Common myeloid progenitor, CD34-positive (primary cell): ENCODE measurements at regions not wholly inside any gene's neighbourhood (a gene's known extent, or its start where the extent isn't known, plus 50 kb on each side); places are given as distances from the start of the nearest gene placed in this dataset.

Experiments
- CTCF ChIA-PET: fragments of 350-600 bp; sonication (Branson Sonifier 250); formaldehyde crosslinking; loops from one replicate; lab custom pipeline; 2021; ENCODE audit warnings: antibody characterized with exemption; lab: Charles Lee
- POLR2A ChIA-PET: fragments of 350-600 bp; sonication (Branson Sonifier 250); formaldehyde crosslinking; loops from one replicate; lab custom pipeline; 2021; ENCODE audit warnings: antibody characterized with exemption; lab: Charles Lee
- DNase-seq, 3 donors: peaks; one replicate each; pipeline versions ENCODE4 v3.0.0 to v3.0.0-alpha.2; 2013
- H3K27ac ChIP-seq, 2 experiments: 1 replicate in 1 of 2; 2 replicates in 1 of 2; pipeline ENCODE4 v1.7.0; 2013; ENCODE audit warnings: inconsistent platforms in 2 of 2, low read length in 2 of 2, mild to moderate bottlenecking in 2 of 2, low read depth in 1 of 2, moderate library complexity in 1 of 2; ENCODE audit not compliant: severe bottlenecking in 2 of 2, insufficient read depth in 1 of 2, poor library complexity in 1 of 2
- H3K27me3 ChIP-seq, 5 experiments: replicated peaks in 2 of 5; 1 replicate in 3 of 5; 2 replicates in 2 of 5; pipeline versions ENCODE4 v1.6.1 to v1.7.0; 2013; ENCODE audit warnings: low read length in 4 of 5, mild to moderate bottlenecking in 2 of 5, moderate library complexity in 2 of 5, inconsistent platforms in 1 of 5; ENCODE audit not compliant: insufficient read depth in 5 of 5, control insufficient read depth in 4 of 5
- H3K36me3 ChIP-seq, 4 experiments: 1 replicate in 2 of 4; 2 replicates in 2 of 4; pipeline versions ENCODE4 v1.6.1 to v1.7.0; 2013; ENCODE audit warnings: low read length in 3 of 4, control low read depth in 1 of 4, mild to moderate bottlenecking in 1 of 4; ENCODE audit not compliant: control insufficient read depth in 4 of 4, insufficient read depth in 4 of 4
- H3K4me1 ChIP-seq, 4 experiments: 1 replicate in 3 of 4; 2 replicates in 1 of 4; pipeline versions ENCODE4 v1.6.1 to v1.7.1; 2013; ENCODE audit warnings: low read length in 3 of 4, mild to moderate bottlenecking in 3 of 4, control low read depth in 1 of 4, inconsistent platforms in 1 of 4, moderate library complexity in 1 of 4; ENCODE audit not compliant: control insufficient read depth in 4 of 4, insufficient read depth in 4 of 4; ENCODE audit errors: control extremely low read depth in 1 of 4
- H3K4me3 ChIP-seq, 7 experiments: 1 replicate in 4 of 7; 2 replicates in 3 of 7; pipeline versions ENCODE4 v1.5.1 to v1.7.0; 2013; ENCODE audit warnings: mild to moderate bottlenecking in 7 of 7, low read length in 6 of 7, moderate library complexity in 6 of 7, inconsistent platforms in 2 of 7, low read depth in 2 of 7, control low read depth in 1 of 7; ENCODE audit not compliant: insufficient read depth in 4 of 7, control insufficient read depth in 1 of 7; ENCODE audit errors: extremely low read depth in 1 of 7
- H3K9me3 ChIP-seq, 5 experiments: 1 replicate in 4 of 5; 2 replicates in 1 of 5; pipeline versions ENCODE4 v1.6.1 to v1.7.1; 2013; ENCODE audit warnings: low read length in 4 of 5, mild to moderate bottlenecking in 2 of 5, inconsistent platforms in 1 of 5, low read depth in 1 of 5, moderate library complexity in 1 of 5; ENCODE audit not compliant: control insufficient read depth in 4 of 5, insufficient read depth in 2 of 5; ENCODE audit errors: control extremely low read depth in 1 of 5
- WGBS: methylation state at CpG from one replicate; pipeline ENCODE4 v1.1.5; 2013; ENCODE audit not compliant: insufficient coverage; 5-methylcytosine and 5-hydroxymethylcytosine counted together

GRCh38 chr5:178786417-178786816 lies 56.0 kb upstream of the ZNF354A start:
- Histone ChIP-seq H3K4me1 (no peaks in the 10 kb centered on the region), H3K27ac (no peak overlapping the region), H3K27me3 (peaks cover 0 to 6% (median 0%) of the 10 kb centered on the region in 5 experiments), H3K9me3 (peaks cover 0 to 2% (median 0%) of the 10 kb centered on the region in 5 experiments), H3K4me3 (no peak overlapping the region), H3K36me3 (no peaks in the 10 kb centered on the region)
- no peak for DNase-seq
- CTCF ChIA-PET: no interaction called here
- 99% methylated on average over 12 of the region's 13 CpGs for WGBS
- POLR2A ChIA-PET: no interaction called here

GRCh38 chr5:178785999-178786398 lies 55.5 kb upstream of the ZNF354A start:
- Histone ChIP-seq H3K9me3 (peaks cover 0 to 2% (median 0%) of the 10 kb centered on the region in 5 experiments), H3K4me1 (no peaks in the 10 kb centered on the region), H3K27me3 (peaks cover 0 to 6% (median 0%) of the 10 kb centered on the region in 5 experiments), H3K36me3 (no peaks in the 10 kb centered on the region), H3K27ac (no peak overlapping the region), H3K4me3 (no peak overlapping the region)
- no peak for DNase-seq
- ChIA-PET POLR2A (no interaction called here), CTCF (no interaction called here)
- WGBS: 95% methylated on average over 4 of the region's 6 CpGs

GRCh38 chr5:178784391-178784790 lies 53.9 kb upstream of the ZNF354A start:
- peaks cover 0 to 6% (median 0%) of the 10 kb centered on the region in 5 experiments for H3K27me3 ChIP-seq
- no peaks in the 10 kb centered on the region for H3K4me1 ChIP-seq
- no peak overlapping the region for H3K27ac ChIP-seq
- peaks cover 0 to 2% (median 0%) of the 10 kb centered on the region in 5 experiments for H3K9me3 ChIP-seq
- no peaks in the 10 kb centered on the region for H3K36me3 ChIP-seq
- no peak overlapping the region for H3K4me3 ChIP-seq
- ChIA-PET POLR2A (no interaction called here), CTCF (no interaction called here)
- WGBS: 100% methylated on average over 1 of the region's 2 CpGs
- no peak for DNase-seq

GRCh38 chr5:178781936-178782335 lies 51.5 kb upstream of the ZNF354A start:
- Histone ChIP-seq H3K27me3 (no peaks in the 10 kb centered on the region), H3K4me1 (peaks cover 4 to 10% (median 7%) of the 10 kb centered on the region in 4 experiments), H3K4me3 (no peak overlapping the region), H3K9me3 (peaks cover 0 to 2% (median 0%) of the 10 kb centered on the region in 5 experiments), H3K27ac (no peak overlapping the region), H3K36me3 (no peaks in the 10 kb centered on the region)
- ChIA-PET CTCF (no interaction called here), POLR2A (no interaction called here)
- DNase-seq: no peak
- WGBS: 97% methylated on average over 9 of the region's 14 CpGs

GRCh38 chr5:178780581-178781498 lies 50.4 kb upstream of the ZNF354A start:
- Histone ChIP-seq H3K4me1 (peaks cover 4 to 10% (median 7%) of the 10 kb centered on the region in 4 experiments), H3K27ac (no peak overlapping the region), H3K4me3 (no peak overlapping the region), H3K9me3 (peaks cover 0 to 2% (median 0%) of the 10 kb centered on the region in 5 experiments), H3K27me3 (no peaks in the 10 kb centered on the region), H3K36me3 (no peaks in the 10 kb centered on the region)
- ChIA-PET POLR2A (no interaction called here), CTCF (interaction anchor here (0.7 kb wide), 1 partner anchor 8 kb away, joined by 3 read pairs; no protein-coding TSS in a partner anchor)
- no peak for DNase-seq
- 85% methylated on average over 24 of the region's 27 CpGs for WGBS
